ENCODE measurements at regions not wholly inside any gene's neighbourhood (a gene's known extent, or its start where the extent isn't known, plus 50 kb on each side); places are given as distances from the start of the nearest gene placed in this dataset.

DNA sequence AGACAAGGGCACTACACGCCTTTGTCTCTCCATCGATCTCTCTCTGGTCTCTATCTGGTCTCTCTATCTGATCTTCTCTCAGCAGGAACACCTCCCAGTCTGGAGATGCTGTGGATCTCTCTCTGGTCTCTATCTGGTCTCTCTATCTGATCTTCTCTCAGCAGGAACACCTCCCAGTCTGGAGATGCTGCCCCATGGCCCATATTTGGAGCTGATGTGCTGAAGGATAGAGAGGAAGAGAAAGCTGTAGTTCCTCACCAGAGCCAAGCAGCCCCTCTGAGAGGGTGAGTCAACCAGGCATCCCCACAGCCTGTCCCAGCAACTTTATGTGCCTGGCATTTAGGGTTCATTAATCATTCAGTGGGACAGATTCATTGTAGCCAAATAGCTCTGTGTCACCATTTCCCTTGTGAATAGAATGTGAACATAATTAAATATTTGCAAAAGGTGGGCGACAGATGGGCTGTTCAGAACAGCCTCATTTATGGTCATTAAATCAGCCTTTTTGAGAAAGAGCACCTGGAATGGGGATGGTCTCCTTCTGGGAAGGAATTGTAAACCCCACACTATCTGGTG is 189.3 kb upstream of the MAST4 start:
- no peak for TF ChIP-seq EZH2 (IDR thresholded peaks at IDR 0.05; ENCODE audit: borderline replicate concordance, low read length)
- TF ChIP-seq, protein P1, sequence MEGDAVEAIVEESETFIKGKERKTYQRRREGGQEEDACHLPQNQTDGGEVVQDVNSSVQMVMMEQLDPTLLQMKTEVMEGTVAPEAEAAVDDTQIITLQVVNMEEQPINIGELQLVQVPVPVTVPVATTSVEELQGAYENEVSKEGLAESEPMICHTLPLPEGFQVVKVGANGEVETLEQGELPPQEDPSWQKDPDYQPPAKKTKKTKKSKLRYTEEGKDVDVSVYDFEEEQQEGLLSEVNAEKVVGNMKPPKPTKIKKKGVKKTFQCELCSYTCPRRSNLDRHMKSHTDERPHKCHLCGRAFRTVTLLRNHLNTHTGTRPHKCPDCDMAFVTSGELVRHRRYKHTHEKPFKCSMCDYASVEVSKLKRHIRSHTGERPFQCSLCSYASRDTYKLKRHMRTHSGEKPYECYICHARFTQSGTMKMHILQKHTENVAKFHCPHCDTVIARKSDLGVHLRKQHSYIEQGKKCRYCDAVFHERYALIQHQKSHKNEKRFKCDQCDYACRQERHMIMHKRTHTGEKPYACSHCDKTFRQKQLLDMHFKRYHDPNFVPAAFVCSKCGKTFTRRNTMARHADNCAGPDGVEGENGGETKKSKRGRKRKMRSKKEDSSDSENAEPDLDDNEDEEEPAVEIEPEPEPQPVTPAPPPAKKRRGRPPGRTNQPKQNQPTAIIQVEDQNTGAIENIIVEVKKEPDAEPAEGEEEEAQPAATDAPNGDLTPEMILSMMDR (IDR thresholded peaks at IDR 0.05; ENCODE audit: low read length) = no peak
- no peaks in the 10 kb centered on the region for H3K27me3 ChIP-seq (ENCODE audit: insufficient read depth, low read length)
- no peaks in the 10 kb centered on the region for H4K20me1 ChIP-seq (ENCODE audit: insufficient read depth, low read length)
- no peaks in the 10 kb centered on the region for H3K79me2 ChIP-seq (ENCODE audit: insufficient read depth, low read length)
- no peaks in the 10 kb centered on the region for H3K9me2 ChIP-seq (ENCODE audit: low read depth, low read length)
- H3K36me3 ChIP-seq (ENCODE audit: insufficient read depth, low read length) = no peaks in the 10 kb centered on the region
- H3K4me1 ChIP-seq (ENCODE audit: insufficient read depth, low read length, severe bottlenecking) = no peaks in the 10 kb centered on the region
- no peak overlapping the region for H3K9ac ChIP-seq (ENCODE audit: low read length)
- no peak overlapping the region for H3K4me3 ChIP-seq (ENCODE audit: low read depth, low read length, poor library complexity, severe bottlenecking)
- H3K9me3 ChIP-seq (ENCODE audit: low read length) = no peaks in the 10 kb centered on the region
- H3F3A ChIP-seq (ENCODE audit: insufficient read depth, low read length) = no peaks in the 10 kb centered on the region
- H3K4me2 ChIP-seq (ENCODE audit: low read length) = no peak overlapping the region
- no peak overlapping the region for H3K27ac ChIP-seq (ENCODE audit: low read depth, low read length, poor library complexity, severe bottlenecking)
- H2AFZ ChIP-seq (ENCODE audit: low read length) = no peak overlapping the region

DNA sequence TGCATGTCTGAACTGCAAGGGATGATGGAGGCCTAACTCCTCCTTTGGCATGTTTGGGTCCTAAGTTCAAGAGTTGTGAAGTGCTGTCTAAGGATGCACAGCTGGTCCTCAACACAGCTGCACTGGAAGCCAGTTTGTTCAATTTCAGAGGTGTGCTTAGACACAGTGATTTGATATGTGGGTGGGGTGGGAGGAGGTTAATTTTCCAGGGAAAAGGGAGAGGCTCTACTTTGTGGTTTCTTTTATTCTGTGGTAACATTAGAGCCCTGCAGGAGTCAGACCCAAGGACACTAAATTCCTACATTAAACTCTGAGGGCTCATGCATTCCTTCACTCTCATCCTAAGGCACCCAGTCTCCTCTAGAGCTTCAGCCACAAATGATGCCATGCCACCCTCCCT is 188.4 kb upstream of the MAST4 start:
- Histone ChIP-seq H3K27ac (ENCODE audit: low read depth, low read length, poor library complexity, severe bottlenecking) (no peak overlapping the region), H4K20me1 (ENCODE audit: insufficient read depth, low read length) (no peaks in the 10 kb centered on the region), H3K36me3 (ENCODE audit: insufficient read depth, low read length) (no peaks in the 10 kb centered on the region), H3K4me2 (ENCODE audit: low read length) (no peak overlapping the region), H3K9ac (ENCODE audit: low read length) (no peak overlapping the region), H2AFZ (ENCODE audit: low read length) (no peak overlapping the region), H3K4me1 (ENCODE audit: insufficient read depth, low read length, severe bottlenecking) (no peaks in the 10 kb centered on the region), H3F3A (ENCODE audit: insufficient read depth, low read length) (no peaks in the 10 kb centered on the region), H3K27me3 (ENCODE audit: insufficient read depth, low read length) (no peaks in the 10 kb centered on the region), H3K9me3 (ENCODE audit: low read length) (no peaks in the 10 kb centered on the region), H3K9me2 (ENCODE audit: low read depth, low read length) (no peaks in the 10 kb centered on the region), H3K4me3 (ENCODE audit: low read depth, low read length, poor library complexity, severe bottlenecking) (no peak overlapping the region), H3K79me2 (ENCODE audit: insufficient read depth, low read length) (no peaks in the 10 kb centered on the region)
- TF ChIP-seq, protein P1 (IDR thresholded peaks at IDR 0.05; ENCODE audit: low read length) = no peak
- TF ChIP-seq EZH2 (IDR thresholded peaks at IDR 0.05; ENCODE audit: borderline replicate concordance, low read length) = no peak

DNA sequence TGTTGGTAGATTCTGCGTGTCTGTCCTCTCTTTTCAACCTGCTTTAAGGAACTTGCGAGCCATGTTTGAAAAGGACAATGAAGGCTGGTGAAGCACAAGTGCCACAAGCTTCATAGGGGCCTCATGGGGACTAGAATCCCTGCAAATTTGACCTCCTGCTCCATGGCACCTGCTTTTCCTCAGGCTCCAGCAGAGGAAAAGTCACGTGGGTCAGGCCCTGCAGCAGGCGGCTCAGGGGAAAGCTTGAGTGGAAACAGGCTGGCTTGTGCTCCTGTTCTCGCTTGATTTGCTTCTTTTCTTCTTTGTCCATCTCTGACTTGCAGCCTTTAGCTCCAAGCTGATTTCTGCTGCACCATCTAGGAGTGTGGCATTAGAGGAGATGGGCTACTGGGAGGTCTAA is 187.6 kb upstream of the MAST4 start:
- no peaks in the 10 kb centered on the region for H3K9me3 ChIP-seq (ENCODE audit: low read length)
- no peak overlapping the region for H3K9ac ChIP-seq (ENCODE audit: low read length)
- no peaks in the 10 kb centered on the region for H3K36me3 ChIP-seq (ENCODE audit: insufficient read depth, low read length)
- H3K4me3 ChIP-seq (ENCODE audit: low read depth, low read length, poor library complexity, severe bottlenecking) = no peak overlapping the region
- no peak overlapping the region for H2AFZ ChIP-seq (ENCODE audit: low read length)
- H3K4me1 ChIP-seq (ENCODE audit: insufficient read depth, low read length, severe bottlenecking) = no peaks in the 10 kb centered on the region
- H3K27me3 ChIP-seq (ENCODE audit: insufficient read depth, low read length) = no peaks in the 10 kb centered on the region
- no peaks in the 10 kb centered on the region for H4K20me1 ChIP-seq (ENCODE audit: insufficient read depth, low read length)
- no peak overlapping the region for H3K27ac ChIP-seq (ENCODE audit: low read depth, low read length, poor library complexity, severe bottlenecking)
- H3K4me2 ChIP-seq (ENCODE audit: low read length) = no peak overlapping the region
- TF ChIP-seq EZH2 (IDR thresholded peaks at IDR 0.05; ENCODE audit: borderline replicate concordance, low read length) = no peak
- TF ChIP-seq, protein P1 (IDR thresholded peaks at IDR 0.05; ENCODE audit: low read length) = no peak
- no peaks in the 10 kb centered on the region for H3F3A ChIP-seq (ENCODE audit: insufficient read depth, low read length)
- H3K9me2 ChIP-seq (ENCODE audit: low read depth, low read length) = no peaks in the 10 kb centered on the region
- no peaks in the 10 kb centered on the region for H3K79me2 ChIP-seq (ENCODE audit: insufficient read depth, low read length)
